ENCODE measurements at regions not wholly inside any gene's neighbourhood (a gene's known extent, or its start where the extent isn't known, plus 50 kb on each side); places are given as distances from the start of the nearest gene placed in this dataset.

- H4K91ac ChIP-seq (ENCODE audit: insufficient read length, low read depth, low read length), result no peak overlapping the region
- no peak for TF ChIP-seq CTCF (conservative IDR thresholded peaks at IDR 0.05)
Measured at GRCh38 chr1:191608367-191608766, 549.9 kb upstream of the RGS18 start.

More at GRCh38 chr1:191608367-191608766, 549.9 kb upstream of the RGS18 start:
- no CpG with 5 or more reads among the region's 4 CpGs for WGBS (ENCODE audit: extremely low coverage, insufficient read length, low lambda C conversion rate)
- Histone ChIP-seq H2BK15ac (ENCODE audit: low read depth, low read length) (no peak overlapping the region), H3K79me2 (ENCODE audit: insufficient read depth, low read length) (no peaks in the 10 kb centered on the region), H3K4me2 (ENCODE audit: insufficient read depth, insufficient read length, low read length) (no peak overlapping the region), H4K8ac (replicated peaks; ENCODE audit: insufficient read length, low read depth, low read length) (no peak overlapping the region), H2BK120ac (ENCODE audit: low read depth, low read length, poor library complexity, severe bottlenecking) (no peak overlapping the region), H3K27ac (ENCODE audit: insufficient read length, low read depth, low read length) (no peak overlapping the region), H3T11ph (ENCODE audit: low read length) (no peak overlapping the region), H2BK5ac (ENCODE audit: insufficient read length, low read length) (no peak overlapping the region), H3K9ac (ENCODE audit: extremely low read depth, insufficient read length, low read length) (no peak overlapping the region), H3K79me1 (ENCODE audit: insufficient read depth, low read depth, low read length, poor library complexity, severe bottlenecking) (no peaks in the 10 kb centered on the region), H4K5ac (ENCODE audit: insufficient read length, low read depth, low read length) (no peak overlapping the region), H4K20me1 (ENCODE audit: control insufficient read depth, insufficient read depth, insufficient read length) (no peaks in the 10 kb centered on the region), H2AK5ac (ENCODE audit: insufficient read length, low read length) (no peak overlapping the region), H3K27me3 (ENCODE audit: insufficient read depth, low read length) (no peaks in the 10 kb centered on the region), H3K4me1 (ENCODE audit: insufficient read depth, low read length) (no peaks in the 10 kb centered on the region; the same call in 1 of the 2 replicates), H3K23me2 (ENCODE audit: insufficient read length, low read depth, low read length, poor library complexity, severe bottlenecking) (no peaks in the 10 kb centered on the region), H2AFZ (ENCODE audit: low read length) (no peak overlapping the region), H3K56ac (ENCODE audit: insufficient read length, low read depth, low read length) (no peak overlapping the region), H2BK20ac (ENCODE audit: low read depth, low read length, poor library complexity, severe bottlenecking) (no peak overlapping the region), H3K23ac (ENCODE audit: insufficient read length, low read depth, low read length) (no peak overlapping the region), H2BK12ac (ENCODE audit: insufficient read length, low read depth, low read length) (no peak overlapping the region), H3K9me3 (ENCODE audit: control insufficient read depth, low read depth, low read length) (no peaks in the 10 kb centered on the region), H3K14ac (ENCODE audit: insufficient read depth, low read length) (no peak overlapping the region), H3K4ac (ENCODE audit: low read depth, low read length) (no peak overlapping the region), H3K18ac (ENCODE audit: insufficient read length, low read depth, low read length) (no peak overlapping the region)
- Mint-ChIP-seq H3K27ac (peak overlapping the region in 1 of 3 experiments; percentile 7; a peak in 1 of 7 replicates), H3K4me3 (no peak overlapping the region), H3K27me3 (ENCODE audit: low read depth) (no peaks in the 10 kb centered on the region), H3K4me1 (peaks cover 0 to 2% of the 10 kb centered on the region in 2 experiments; a peak in 1 of 4 replicates), H3K36me3 (ENCODE audit: insufficient read depth in 1 of 3, low read depth in 3 of 3) (peaks cover 0 to 2% (median 0%) of the 10 kb centered on the region in 3 experiments; a peak in 1 of 7 replicates), H3K9me3 (no peaks in the 10 kb centered on the region; a peak in 1 of 5 replicates)
- DNase-seq, result no peak
